ENCODE measurements at regions not wholly inside any gene's neighbourhood (a gene's known extent, or its start where the extent isn't known, plus 50 kb on each side); places are given as distances from the start of the nearest gene placed in this dataset.

DNA sequence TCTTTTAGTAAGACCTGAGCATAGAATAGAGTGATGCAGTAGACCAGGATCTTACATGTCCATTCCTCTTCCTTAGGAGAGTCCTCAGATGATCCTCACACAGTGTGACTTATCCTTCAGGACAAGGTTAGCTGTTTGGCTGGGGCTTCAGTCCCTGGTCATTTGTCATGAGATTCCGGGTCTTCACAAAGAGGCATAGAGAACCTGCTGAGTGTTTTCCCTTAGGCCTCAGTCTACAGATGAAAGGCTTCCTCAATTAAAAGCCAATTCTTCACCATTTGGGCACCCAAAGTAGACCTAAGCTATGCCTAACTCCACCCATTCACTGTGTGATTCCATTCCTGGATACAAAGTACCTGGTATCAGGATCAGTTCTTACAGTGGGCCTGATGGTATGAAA, 329.8 kb upstream of the RUNX1 start:
- intact Hi-C loops (cut with DNase I; ENCODE audit: low total_unique reads), result no loop called here
- no peaks in the 10 kb centered on the region for H3K27me3 ChIP-seq (replicated peaks in 1 of 7)
- no peak for TF ChIP-seq CTCF (IDR thresholded peaks at IDR 0.05 in 8 of 11, conservative IDR thresholded peaks at IDR 0.05 in 3 of 11)
- no peak for TF ChIP-seq POLR2AphosphoS5 (IDR thresholded peaks at IDR 0.05)
- no peak for TF ChIP-seq POLR2A (IDR thresholded peaks at IDR 0.05)
- no peaks in the 10 kb centered on the region for H3K9me3 ChIP-seq
- WGBS, 5 donors, result 91 to 100% (median 96%) methylated on average over 1 of the region's 1 CpG
- no peak overlapping the region for H3K4me3 ChIP-seq
- no peaks in the 10 kb centered on the region for H3K4me1 ChIP-seq
- DNase-seq, result no peak
- H3K27ac ChIP-seq, result no peak overlapping the region
- H3K36me3 ChIP-seq, result no peaks in the 10 kb centered on the region

- H3K36me3 ChIP-seq, result no peaks in the 10 kb centered on the region
- TF ChIP-seq CTCF (IDR thresholded peaks at IDR 0.05 in 8 of 11, conservative IDR thresholded peaks at IDR 0.05 in 3 of 11) (no peak), POLR2AphosphoS5 (IDR thresholded peaks at IDR 0.05) (no peak), POLR2A (IDR thresholded peaks at IDR 0.05) (no peak)
- no peaks in the 10 kb centered on the region for H3K9me3 ChIP-seq
- no peak overlapping the region for H3K27ac ChIP-seq
- H3K27me3 ChIP-seq (replicated peaks in 1 of 7), result no peaks in the 10 kb centered on the region
- intact Hi-C loops (cut with DNase I; ENCODE audit: low total_unique reads), result no loop called here
- H3K4me1 ChIP-seq, result no peaks in the 10 kb centered on the region
- H3K4me3 ChIP-seq, result no peak overlapping the region
- DNase-seq, result no peak
- WGBS, 5 donors, result 68 to 83% (median 82%) methylated on average over 7 of the region's 7 CpGs
Observed at GRCh38 chr21:35377505-35378090, 328.5 kb upstream of the RUNX1 start.

- Histone ChIP-seq H3K4me3 (no peak overlapping the region), H3K27ac (no peak overlapping the region), H3K9me3 (no peaks in the 10 kb centered on the region), H3K4me1 (no peaks in the 10 kb centered on the region), H3K27me3 (replicated peaks in 1 of 7) (no peaks in the 10 kb centered on the region), H3K36me3 (no peaks in the 10 kb centered on the region)
- DNase-seq, result no peak
- TF ChIP-seq CTCF (IDR thresholded peaks at IDR 0.05 in 8 of 11, conservative IDR thresholded peaks at IDR 0.05 in 3 of 11), result no peak
- TF ChIP-seq POLR2AphosphoS5 (IDR thresholded peaks at IDR 0.05), result no peak
- no peak for TF ChIP-seq POLR2A (IDR thresholded peaks at IDR 0.05)
- 76 to 95% (median 89%) methylated on average over 7 of the region's 7 CpGs for WGBS, 5 donors
- intact Hi-C loops (cut with DNase I; ENCODE audit: low total_unique reads), result no loop called here
Observed at GRCh38 chr21:35376406-35377135, 327.5 kb upstream of the RUNX1 start.

DNA sequence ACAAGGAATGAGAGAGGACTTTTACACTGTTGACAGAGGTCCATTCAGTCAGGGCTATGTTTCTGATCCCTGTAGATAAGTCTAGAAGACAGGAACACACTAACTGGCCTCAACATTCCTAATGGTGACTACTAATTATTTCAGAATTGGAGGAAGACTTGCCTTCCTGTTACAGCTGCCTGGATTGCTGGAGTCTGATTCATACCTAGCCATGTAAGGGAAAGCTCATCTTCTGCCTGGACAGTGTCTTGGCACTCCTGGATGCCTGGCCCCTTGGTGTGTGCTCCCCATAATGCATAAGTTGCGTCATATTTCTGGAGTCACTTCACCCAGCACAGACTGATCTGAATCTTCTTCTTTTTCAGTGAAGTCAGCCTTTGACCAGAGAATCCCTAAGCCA, 326.0 kb upstream of the RUNX1 start:
- no peak for DNase-seq
- Histone ChIP-seq H3K4me1 (no peaks in the 10 kb centered on the region), H3K36me3 (no peaks in the 10 kb centered on the region), H3K27me3 (replicated peaks in 1 of 7) (no peaks in the 10 kb centered on the region), H3K27ac (no peak overlapping the region), H3K9me3 (no peaks in the 10 kb centered on the region), H3K4me3 (no peak overlapping the region)
- intact Hi-C loops (cut with DNase I; ENCODE audit: low total_unique reads), result no loop called here
- TF ChIP-seq POLR2A (IDR thresholded peaks at IDR 0.05) (no peak), POLR2AphosphoS5 (IDR thresholded peaks at IDR 0.05) (no peak), CTCF (IDR thresholded peaks at IDR 0.05 in 8 of 11, conservative IDR thresholded peaks at IDR 0.05 in 3 of 11) (no peak)
- WGBS, 5 donors, result 91 to 100% (median 100%) methylated on average over 1 of the region's 1 CpG

Measured in spleen (tissue), 11 donors.